ENCODE measurements at regions not wholly inside any gene's neighbourhood (a gene's known extent, or its start where the extent isn't known, plus 50 kb on each side); places are given as distances from the start of the nearest gene placed in this dataset.

GRCh38 chr11:42065199-42065598 is 605.7 kb upstream of the LRRC4C start:
- no peak overlapping the region for H3K4me3 ChIP-seq (ENCODE audit: low read depth, low read length)
- no peak for TF ChIP-seq CTCF (conservative IDR thresholded peaks at IDR 0.05; ENCODE audit: low read depth, low read length)
- no peak for DNase-seq (ENCODE audit: low read depth)

GRCh38 chr11:42066113-42066512 is 606.7 kb upstream of the LRRC4C start:
- DNase-seq (ENCODE audit: low read depth) = no peak

GRCh38 chr11:42074306-42074705 is 614.9 kb upstream of the LRRC4C start:
- DNase-seq (ENCODE audit: low read depth) = no peak
- TF ChIP-seq CTCF (conservative IDR thresholded peaks at IDR 0.05; ENCODE audit: low read depth, low read length) = no peak
- no peak overlapping the region for H3K4me3 ChIP-seq (ENCODE audit: low read depth, low read length)

More at GRCh38 chr11:42066113-42066512, 606.7 kb upstream of the LRRC4C start:
- no peak for TF ChIP-seq CTCF (conservative IDR thresholded peaks at IDR 0.05; ENCODE audit: low read depth, low read length)
- no peak overlapping the region for H3K4me3 ChIP-seq (ENCODE audit: low read depth, low read length)

- no peak overlapping the region for H3K4me3 ChIP-seq (ENCODE audit: low read depth, low read length)
- no peak for DNase-seq (ENCODE audit: low read depth)
- TF ChIP-seq CTCF (conservative IDR thresholded peaks at IDR 0.05; ENCODE audit: low read depth, low read length) = no peak
Measured at GRCh38 chr11:42075180-42075579, 615.7 kb upstream of the LRRC4C start.

GRCh38 chr11:42077794-42078193 is 618.3 kb upstream of the LRRC4C start:
- DNase-seq (ENCODE audit: low read depth) = no peak
- TF ChIP-seq CTCF (conservative IDR thresholded peaks at IDR 0.05; ENCODE audit: low read depth, low read length) = no peak
- H3K4me3 ChIP-seq (ENCODE audit: low read depth, low read length) = no peak overlapping the region

- no peak overlapping the region for H3K4me3 ChIP-seq (ENCODE audit: low read depth, low read length)
- TF ChIP-seq CTCF (conservative IDR thresholded peaks at IDR 0.05; ENCODE audit: low read depth, low read length) = no peak
- no peak for DNase-seq (ENCODE audit: low read depth)
Measured at GRCh38 chr11:42085736-42086135, 626.3 kb upstream of the LRRC4C start.

GRCh38 chr11:42093541-42093940 is 634.1 kb upstream of the LRRC4C start:
- no peak for TF ChIP-seq CTCF (conservative IDR thresholded peaks at IDR 0.05; ENCODE audit: low read depth, low read length)
- H3K4me3 ChIP-seq (ENCODE audit: low read depth, low read length) = no peak overlapping the region
- no peak for DNase-seq (ENCODE audit: low read depth)
